Heart left ventricle (tissue), 13 donors: ENCODE measurements at regions not wholly inside any gene's neighbourhood (a gene's known extent, or its start where the extent isn't known, plus 50 kb on each side); places are given as distances from the start of the nearest gene placed in this dataset.

Experiments used
- POLR2A ChIP-seq, 2 donors: fragments of 450-650 bp; IDR thresholded peaks; one replicate each; pipeline ENCODE4 v1.6.1; 2017; ENCODE audit warnings: antibody characterized with exemption in 2 of 2, mild to moderate bottlenecking in 2 of 2, moderate library complexity in 2 of 2
- TF ChIP-seq, protein P1 (sequence below), 12 donors: fragments of 200-600 bp; sonication (generic) in 4 of 12; IDR thresholded peaks; one replicate each; pipeline versions ENCODE4 v1.5.0 to v1.8.0; 2018 to 2022; ENCODE audit warnings: antibody characterized with exemption in 12 of 12, mild to moderate bottlenecking in 5 of 12
- donor health status: ischemic (EF 13 %, LVEDD 7.1; RV severe dilation, severe dysfunction).
- donor health status: DM: no; HTN: yes; CAD: no.
- donor health status: DM: no; HTN: no; CAD: no.
- donor health status: ischemic (EF 25% LVEDD 6.9; RV normal size, moderate dysfunction).
- donor health status: ischemic (EF 25% LVEDD 5.7; RV mildly dilated, moderate dysfunction).
- donor health status: ischemic (EF 35%, LVEDD 5.7; RV mildly dilated, moderate dysfunction).
- donor health status: nonischemic (EF 11% LVEDD 7.7; RV severe dilation, severe dysfunction).
- donor health status: DM: yes; HTN: yes; CAD: no.
- donor health status: PGD.
- donor health status: ischemic (EF 29% LVEDD 5.4; RV normal size, mild dysfunction).
- donor health status: nonischemic (EF 23%, LVEDD 6.1; RV moderate dilation, normal function).

DNA sequence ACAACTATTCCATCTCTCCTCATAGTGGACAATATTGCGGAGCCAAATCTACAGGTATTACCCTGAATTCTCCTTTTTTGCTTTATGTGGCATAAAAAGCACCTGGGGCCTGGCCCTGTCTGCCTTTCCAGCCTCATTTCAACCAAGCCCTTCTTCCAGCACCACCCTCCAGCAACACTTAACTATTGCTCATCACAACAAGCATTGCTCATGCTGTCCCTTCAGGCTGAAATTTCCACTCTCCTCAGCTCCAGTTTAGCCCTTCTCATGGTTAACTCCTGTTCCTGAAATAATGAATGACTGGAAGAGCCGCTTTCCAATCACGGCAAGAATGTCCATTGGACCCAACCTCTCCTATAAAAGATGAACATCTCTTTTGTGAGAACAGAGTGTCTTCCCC, 107.4 kb downstream of the P2RY1 start:
- TF ChIP-seq, protein P1, sequence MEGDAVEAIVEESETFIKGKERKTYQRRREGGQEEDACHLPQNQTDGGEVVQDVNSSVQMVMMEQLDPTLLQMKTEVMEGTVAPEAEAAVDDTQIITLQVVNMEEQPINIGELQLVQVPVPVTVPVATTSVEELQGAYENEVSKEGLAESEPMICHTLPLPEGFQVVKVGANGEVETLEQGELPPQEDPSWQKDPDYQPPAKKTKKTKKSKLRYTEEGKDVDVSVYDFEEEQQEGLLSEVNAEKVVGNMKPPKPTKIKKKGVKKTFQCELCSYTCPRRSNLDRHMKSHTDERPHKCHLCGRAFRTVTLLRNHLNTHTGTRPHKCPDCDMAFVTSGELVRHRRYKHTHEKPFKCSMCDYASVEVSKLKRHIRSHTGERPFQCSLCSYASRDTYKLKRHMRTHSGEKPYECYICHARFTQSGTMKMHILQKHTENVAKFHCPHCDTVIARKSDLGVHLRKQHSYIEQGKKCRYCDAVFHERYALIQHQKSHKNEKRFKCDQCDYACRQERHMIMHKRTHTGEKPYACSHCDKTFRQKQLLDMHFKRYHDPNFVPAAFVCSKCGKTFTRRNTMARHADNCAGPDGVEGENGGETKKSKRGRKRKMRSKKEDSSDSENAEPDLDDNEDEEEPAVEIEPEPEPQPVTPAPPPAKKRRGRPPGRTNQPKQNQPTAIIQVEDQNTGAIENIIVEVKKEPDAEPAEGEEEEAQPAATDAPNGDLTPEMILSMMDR (IDR thresholded peaks at IDR 0.05) = no peak
- TF ChIP-seq POLR2A (IDR thresholded peaks at IDR 0.05) = no peak
